HEK293T (cell line): ENCODE measurements at regions not wholly inside any gene's neighbourhood (a gene's known extent, or its start where the extent isn't known, plus 50 kb on each side); places are given as distances from the start of the nearest gene placed in this dataset.

Experiments used
- BHLHE40 ChIP-seq: fragments of 450-650 bp; IDR thresholded peaks from 2 replicates; pipeline ENCODE4 v1.6.1; 2016; ENCODE audit warnings: mild to moderate bottlenecking, moderate library complexity, borderline replicate concordance
- CTBP1 ChIP-seq: fragments of 450-650 bp; IDR thresholded peaks from 2 replicates; pipeline ENCODE4 v1.6.1; 2016; ENCODE audit warnings: borderline replicate concordance
- ELF4 ChIP-seq: fragments of 450-650 bp; IDR thresholded peaks from 2 replicates; pipeline ENCODE4 v1.6.1; 2017; ENCODE audit warnings: antibody characterized with exemption
- FOXM1 ChIP-seq: fragments of 450-650 bp; IDR thresholded peaks from 2 replicates; pipeline ENCODE4 v1.6.1; 2017; ENCODE audit warnings: mild to moderate bottlenecking, borderline replicate concordance
- HDGF ChIP-seq: fragments of 450-650 bp; IDR thresholded peaks from 2 replicates; pipeline ENCODE4 v1.6.1; 2017; ENCODE audit warnings: antibody characterized with exemption, borderline replicate concordance
- L3MBTL2 ChIP-seq: fragments of 450-650 bp; conservative IDR thresholded peaks from 2 replicates; pipeline ENCODE4 v1.6.1; 2016; ENCODE audit warnings: mild to moderate bottlenecking
- LEF1 ChIP-seq: fragments of 450-650 bp; IDR thresholded peaks from 2 replicates; pipeline ENCODE4 v1.6.1; 2017; ENCODE audit warnings: mild to moderate bottlenecking, borderline replicate concordance
- NFRKB ChIP-seq: fragments of 450-650 bp; IDR thresholded peaks from 2 replicates; pipeline ENCODE4 v1.6.1; 2016; ENCODE audit warnings: mild to moderate bottlenecking, moderate library complexity
- SP1 ChIP-seq: fragments of 450-650 bp; IDR thresholded peaks from 2 replicates; pipeline ENCODE4 v1.6.1; 2017
- SUZ12 ChIP-seq: fragments of 450-650 bp; IDR thresholded peaks from 2 replicates; pipeline ENCODE4 v1.6.1; 2016; ENCODE audit warnings: mild to moderate bottlenecking
- TARDBP ChIP-seq: fragments of 450-650 bp; IDR thresholded peaks from 2 replicates; pipeline ENCODE4 v1.6.1; 2016

GRCh38 chr4:1504595-1505500, 98.6 kb upstream of the NKX1-1 start:
- TF ChIP-seq SUZ12, result no peak
- no peak for TF ChIP-seq FOXM1
- TF ChIP-seq CTBP1, result no peak
- no peak for TF ChIP-seq ELF4
- no peak for TF ChIP-seq HDGF
- no peak for TF ChIP-seq NFRKB
- TF ChIP-seq SP1, result no peak
- TF ChIP-seq TARDBP, result no peak
- TF ChIP-seq L3MBTL2, result no peak
- TF ChIP-seq LEF1, result no peak
- TF ChIP-seq BHLHE40, result no peak
